Lower leg skin (tissue), 4 donors: ENCODE measurements at regions not wholly inside any gene's neighbourhood (a gene's known extent, or its start where the extent isn't known, plus 50 kb on each side); places are given as distances from the start of the nearest gene placed in this dataset.
A peak's percentile ranks its signal among the peaks of the same experiment; 100 is the strongest.

ENCODE experiments used
- DNase-seq, 2 donors: peaks; one replicate each; pipeline ENCODE4 v3.0.0-alpha.2; 2019; ENCODE audit warnings: low spot score in 2 of 2
- H3K4me3 ChIP-seq: fragments of 200-600 bp; sonication (generic); 2 replicates; pipeline ENCODE4 v1.5.1; 2017; ENCODE audit warnings: mild to moderate bottlenecking, low read depth; ENCODE audit not compliant: poor library complexity, severe bottlenecking
- POLR2A ChIP-seq, 2 donors: fragments of 450-650 bp; IDR thresholded peaks; one replicate each; pipeline ENCODE4 v1.6.1; 2016 to 2017; ENCODE audit warnings: antibody characterized with exemption in 2 of 2, mild to moderate bottlenecking in 1 of 2, moderate library complexity in 1 of 2
- WGBS, 2 donors: methylation state at CpG; one replicate each; pipeline ENCODE4 v1.1.5; 2018; 5-methylcytosine and 5-hydroxymethylcytosine counted together
- intact Hi-C: fragments of 100-400 bp; cut with DNase I; formaldehyde crosslinking; loops from one replicate; pipeline ENCODE4 v1.15.0; 2023; ENCODE audit warnings: low total_unique reads
- TF ChIP-seq, protein P1 (sequence below), 3 donors: fragments of 450-650 bp; IDR thresholded peaks; one replicate each; pipeline ENCODE4 v1.5.1; 2016; ENCODE audit warnings: antibody characterized with exemption in 3 of 3, mild to moderate bottlenecking in 3 of 3, moderate library complexity in 2 of 3

DNA sequence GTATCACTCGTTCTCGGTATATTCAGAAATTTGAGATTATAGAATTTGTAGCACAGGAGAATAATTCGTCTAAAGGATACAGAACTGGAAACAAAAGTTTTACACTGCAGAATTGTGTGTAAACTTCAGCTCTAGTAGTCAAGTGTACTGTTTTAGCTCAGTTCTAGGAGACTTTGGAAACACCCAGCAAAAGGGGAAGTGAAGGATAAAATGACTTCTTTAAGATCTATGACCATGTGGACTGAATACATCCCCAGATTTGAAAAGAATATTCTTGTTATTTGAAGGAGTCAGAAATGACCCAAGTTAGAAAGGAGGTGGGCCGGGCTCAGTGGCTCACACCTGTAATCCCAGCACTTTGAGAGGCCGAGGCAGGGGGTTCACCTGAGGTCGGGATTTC is 174.0 kb upstream of the FOXQ1 start:
- intact Hi-C loops = no loop called here
- no peak for DNase-seq
- no peak overlapping the region for H3K4me3 ChIP-seq
- no peak for TF ChIP-seq POLR2A (IDR thresholded peaks at IDR 0.05)
- TF ChIP-seq, protein P1, sequence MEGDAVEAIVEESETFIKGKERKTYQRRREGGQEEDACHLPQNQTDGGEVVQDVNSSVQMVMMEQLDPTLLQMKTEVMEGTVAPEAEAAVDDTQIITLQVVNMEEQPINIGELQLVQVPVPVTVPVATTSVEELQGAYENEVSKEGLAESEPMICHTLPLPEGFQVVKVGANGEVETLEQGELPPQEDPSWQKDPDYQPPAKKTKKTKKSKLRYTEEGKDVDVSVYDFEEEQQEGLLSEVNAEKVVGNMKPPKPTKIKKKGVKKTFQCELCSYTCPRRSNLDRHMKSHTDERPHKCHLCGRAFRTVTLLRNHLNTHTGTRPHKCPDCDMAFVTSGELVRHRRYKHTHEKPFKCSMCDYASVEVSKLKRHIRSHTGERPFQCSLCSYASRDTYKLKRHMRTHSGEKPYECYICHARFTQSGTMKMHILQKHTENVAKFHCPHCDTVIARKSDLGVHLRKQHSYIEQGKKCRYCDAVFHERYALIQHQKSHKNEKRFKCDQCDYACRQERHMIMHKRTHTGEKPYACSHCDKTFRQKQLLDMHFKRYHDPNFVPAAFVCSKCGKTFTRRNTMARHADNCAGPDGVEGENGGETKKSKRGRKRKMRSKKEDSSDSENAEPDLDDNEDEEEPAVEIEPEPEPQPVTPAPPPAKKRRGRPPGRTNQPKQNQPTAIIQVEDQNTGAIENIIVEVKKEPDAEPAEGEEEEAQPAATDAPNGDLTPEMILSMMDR (IDR thresholded peaks at IDR 0.05) = no peak
- 94 to 95% methylated on average over 6 of the region's 6 CpGs for WGBS, 2 donors

GRCh38 chr6:1136827-1137226 is 175.1 kb upstream of the FOXQ1 start:
- DNase-seq = peak in 1 of 2 donors; percentile 84
- TF ChIP-seq, protein P1 (IDR thresholded peaks at IDR 0.05) = no peak
- no peak for TF ChIP-seq POLR2A (IDR thresholded peaks at IDR 0.05)
- WGBS, 2 donors = 24 to 32% methylated on average over 4 of the region's 4 CpGs
- intact Hi-C loops = no loop called here
- H3K4me3 ChIP-seq = no peak overlapping the region

DNA sequence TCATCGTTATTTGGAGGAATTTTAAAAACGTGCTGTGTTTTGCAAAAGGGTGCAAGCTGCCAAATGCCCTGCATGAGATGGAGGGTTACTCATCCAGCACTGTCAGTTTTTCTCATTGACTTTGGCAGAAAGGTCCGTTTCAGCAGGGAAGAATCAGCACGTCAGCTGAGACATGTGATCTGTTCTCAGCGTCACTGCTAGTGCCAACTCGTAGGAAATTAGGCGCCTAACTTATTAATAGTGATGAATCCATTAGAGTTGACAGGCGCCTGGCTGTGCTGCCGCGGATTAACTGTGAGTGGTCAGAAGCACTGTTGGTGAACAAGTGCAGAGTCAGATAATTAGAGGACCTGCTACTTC is 175.5 kb upstream of the FOXQ1 start:
- 9 to 24% methylated on average over 10 of the region's 10 CpGs for WGBS, 2 donors
- peak; percentile 74 to 91 for DNase-seq
- intact Hi-C loops = no loop called here
- H3K4me3 ChIP-seq = no peak overlapping the region
- TF ChIP-seq POLR2A (IDR thresholded peaks at IDR 0.05) = no peak
- TF ChIP-seq, protein P1 (IDR thresholded peaks at IDR 0.05) = no peak

- intact Hi-C loops = no loop called here
- WGBS, 2 donors = 37 to 42% methylated on average over 7 of the region's 7 CpGs
- TF ChIP-seq, protein P1 (IDR thresholded peaks at IDR 0.05) = no peak
- no peak for TF ChIP-seq POLR2A (IDR thresholded peaks at IDR 0.05)
- no peak overlapping the region for H3K4me3 ChIP-seq
- DNase-seq = no peak
These were observed 176.0 kb upstream of the FOXQ1 start for GRCh38 chr6:1135726-1136414.

DNA sequence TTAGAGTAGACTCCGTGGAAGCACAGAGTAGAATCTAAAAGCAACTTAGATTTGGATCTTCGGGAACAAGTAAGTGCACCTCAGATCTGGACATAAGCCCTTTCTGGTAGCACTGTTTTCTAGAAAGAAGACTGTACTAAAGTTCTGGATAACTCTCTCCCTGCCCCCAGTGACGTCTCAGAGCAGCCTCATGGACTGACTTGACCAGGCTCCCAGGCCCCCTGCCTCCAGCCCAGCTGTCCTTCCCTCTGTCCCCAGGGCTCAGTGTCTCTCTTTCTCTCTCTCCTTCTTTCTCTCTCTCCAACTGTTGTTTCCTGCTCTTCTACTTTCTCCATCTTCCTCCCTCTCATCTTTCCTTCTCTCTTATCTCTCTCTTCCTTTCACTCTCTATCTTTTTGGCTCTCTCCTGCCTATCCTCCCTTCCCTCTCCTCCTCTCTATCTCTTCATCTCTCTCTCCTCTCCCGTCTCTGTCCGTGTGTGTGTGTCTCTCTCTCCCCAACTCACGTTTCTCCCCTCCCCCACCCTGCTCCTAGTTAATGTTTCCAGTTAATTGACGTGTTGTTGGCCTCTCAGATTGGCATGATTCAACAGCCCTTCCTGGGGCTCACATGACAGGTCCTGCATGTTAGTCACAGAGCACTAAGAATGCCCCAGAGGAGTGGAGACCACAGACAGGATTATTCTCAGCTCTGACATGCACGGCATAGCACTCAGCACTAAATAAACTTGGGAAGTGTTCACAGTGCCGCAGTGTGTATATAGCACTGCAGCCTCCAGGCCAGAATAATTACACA is 180.4 kb upstream of the FOXQ1 start:
- WGBS, 2 donors = 38 to 49% methylated on average over 9 of the region's 9 CpGs
- intact Hi-C loops = no loop called here
- peak in 1 of 2 donors; percentile 58 for DNase-seq
- TF ChIP-seq, protein P1 (IDR thresholded peaks at IDR 0.05) = no peak
- no peak for TF ChIP-seq POLR2A (IDR thresholded peaks at IDR 0.05)
- no peak overlapping the region for H3K4me3 ChIP-seq
